Peyer's patch (tissue), 4 donors: ENCODE measurements at regions not wholly inside any gene's neighbourhood (a gene's known extent, or its start where the extent isn't known, plus 50 kb on each side); places are given as distances from the start of the nearest gene placed in this dataset.
A peak's percentile ranks its signal among the peaks of the same experiment; 100 is the strongest.

Source experiments
- DNase-seq, 3 donors: peaks; one replicate each; pipeline ENCODE4 v3.0.0-alpha.2; 2017 to 2019
- H3K27ac ChIP-seq, 4 donors: fragments of 200-600 bp; sonication (generic); one replicate each; pipeline ENCODE4 v1.5.1; 2016 to 2019
- H3K27me3 ChIP-seq, 2 donors: fragments of 200-600 bp; sonication (generic); one replicate each; pipeline ENCODE4 v1.5.1; 2019
- H3K36me3 ChIP-seq, 3 donors: fragments of 200-600 bp; sonication (generic); one replicate each; pipeline ENCODE4 v1.5.1; 2016 to 2019
- H3K4me1 ChIP-seq, 4 donors: fragments of 200-600 bp; sonication (generic); one replicate each; pipeline ENCODE4 v1.5.1; 2016 to 2019
- H3K4me3 ChIP-seq, 4 donors: fragments of 200-600 bp; sonication (generic); 1 replicate in 3 of 4; 2 replicates in 1 of 4; pipeline ENCODE4 v1.5.1; 2016 to 2019; ENCODE audit warnings: mild to moderate bottlenecking in 1 of 4
- H3K9me3 ChIP-seq, 4 donors: fragments of 200-600 bp; sonication (generic); one replicate each; pipeline ENCODE4 v1.5.1; 2016 to 2019; ENCODE audit warnings: mild to moderate bottlenecking in 1 of 4
- POLR2A ChIP-seq, 2 donors: fragments of 450-650 bp; IDR thresholded peaks; one replicate each; pipeline ENCODE4 v1.5.1; 2017; ENCODE audit warnings: antibody characterized with exemption in 2 of 2, mild to moderate bottlenecking in 2 of 2, moderate library complexity in 2 of 2
- TF ChIP-seq, protein P1 (sequence below), 6 experiments: fragments of 450-650 bp in 4 of 6; fragments of 200-600 bp in 2 of 6; sonication (generic) in 1 of 6; IDR thresholded peaks; one replicate each; pipeline ENCODE4 v1.5.1; 2017 to 2019; ENCODE audit warnings: antibody characterized with exemption in 6 of 6, mild to moderate bottlenecking in 3 of 6, moderate library complexity in 1 of 6

DNA sequence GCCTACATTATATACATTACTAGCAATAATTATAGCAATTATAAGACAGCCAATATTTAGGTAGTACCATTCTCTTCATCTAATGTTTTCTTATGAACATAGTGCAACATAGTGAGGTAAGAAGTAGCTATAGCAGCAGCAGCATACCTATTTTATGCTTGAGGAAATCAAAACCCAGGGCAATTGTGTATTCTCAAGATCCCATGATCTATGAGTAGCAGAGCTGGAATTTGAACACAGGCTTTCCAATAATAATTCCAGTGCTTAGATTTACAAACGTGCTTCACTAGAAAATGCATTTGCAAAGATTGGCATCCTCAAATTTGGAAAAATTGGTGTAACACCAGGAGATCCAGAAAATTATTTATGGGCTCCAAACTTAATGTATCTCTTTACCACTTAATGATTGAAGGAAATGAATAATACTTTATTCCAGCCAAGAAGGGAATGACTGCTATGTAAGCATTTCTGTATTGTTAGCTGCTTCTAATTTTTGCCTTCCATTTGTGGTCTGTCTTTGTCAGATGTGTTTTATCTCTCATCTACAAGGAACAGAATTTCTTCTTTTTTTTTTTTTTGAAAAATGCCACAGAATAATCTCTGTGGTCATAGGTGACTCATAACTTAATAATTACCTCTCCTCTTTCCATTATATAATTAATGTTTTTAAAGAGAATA lies 451.1 kb downstream of the ARAP2 start:
- Histone ChIP-seq H3K9me3 (no peaks in the 10 kb centered on the region), H3K27ac (no peak overlapping the region), H3K4me3 (no peak overlapping the region), H3K27me3 (no peaks in the 10 kb centered on the region), H3K4me1 (no peaks in the 10 kb centered on the region), H3K36me3 (no peaks in the 10 kb centered on the region)
- TF ChIP-seq POLR2A (IDR thresholded peaks at IDR 0.05) = no peak
- TF ChIP-seq, protein P1, sequence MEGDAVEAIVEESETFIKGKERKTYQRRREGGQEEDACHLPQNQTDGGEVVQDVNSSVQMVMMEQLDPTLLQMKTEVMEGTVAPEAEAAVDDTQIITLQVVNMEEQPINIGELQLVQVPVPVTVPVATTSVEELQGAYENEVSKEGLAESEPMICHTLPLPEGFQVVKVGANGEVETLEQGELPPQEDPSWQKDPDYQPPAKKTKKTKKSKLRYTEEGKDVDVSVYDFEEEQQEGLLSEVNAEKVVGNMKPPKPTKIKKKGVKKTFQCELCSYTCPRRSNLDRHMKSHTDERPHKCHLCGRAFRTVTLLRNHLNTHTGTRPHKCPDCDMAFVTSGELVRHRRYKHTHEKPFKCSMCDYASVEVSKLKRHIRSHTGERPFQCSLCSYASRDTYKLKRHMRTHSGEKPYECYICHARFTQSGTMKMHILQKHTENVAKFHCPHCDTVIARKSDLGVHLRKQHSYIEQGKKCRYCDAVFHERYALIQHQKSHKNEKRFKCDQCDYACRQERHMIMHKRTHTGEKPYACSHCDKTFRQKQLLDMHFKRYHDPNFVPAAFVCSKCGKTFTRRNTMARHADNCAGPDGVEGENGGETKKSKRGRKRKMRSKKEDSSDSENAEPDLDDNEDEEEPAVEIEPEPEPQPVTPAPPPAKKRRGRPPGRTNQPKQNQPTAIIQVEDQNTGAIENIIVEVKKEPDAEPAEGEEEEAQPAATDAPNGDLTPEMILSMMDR (IDR thresholded peaks at IDR 0.05) = no peak
- DNase-seq = no peak

DNA sequence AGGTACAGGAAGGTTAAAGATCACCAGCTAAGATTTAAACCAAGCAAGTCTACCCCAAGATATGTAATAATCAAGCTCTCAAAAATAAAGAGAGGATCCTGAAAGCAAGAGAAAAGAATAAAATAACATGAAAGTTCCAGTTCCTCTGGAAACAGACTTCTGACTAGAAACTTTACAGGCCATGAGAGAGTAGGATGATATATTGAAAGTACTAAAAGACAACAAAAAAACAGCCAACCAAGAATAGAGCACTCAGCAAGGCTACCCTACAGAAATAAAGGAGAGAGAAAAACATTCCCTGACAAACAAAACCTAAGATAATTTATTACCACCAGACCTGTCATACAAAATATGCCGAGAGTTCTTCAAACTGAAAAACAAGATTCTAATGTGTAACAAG lies 450.5 kb downstream of the ARAP2 start:
- H3K4me3 ChIP-seq = no peak overlapping the region
- no peak for DNase-seq
- TF ChIP-seq POLR2A (IDR thresholded peaks at IDR 0.05) = no peak
- TF ChIP-seq, protein P1 (IDR thresholded peaks at IDR 0.05) = no peak
- H3K4me1 ChIP-seq = no peaks in the 10 kb centered on the region
- H3K27me3 ChIP-seq = no peaks in the 10 kb centered on the region
- no peaks in the 10 kb centered on the region for H3K9me3 ChIP-seq
- H3K36me3 ChIP-seq = no peaks in the 10 kb centered on the region
- H3K27ac ChIP-seq = no peak overlapping the region

DNA sequence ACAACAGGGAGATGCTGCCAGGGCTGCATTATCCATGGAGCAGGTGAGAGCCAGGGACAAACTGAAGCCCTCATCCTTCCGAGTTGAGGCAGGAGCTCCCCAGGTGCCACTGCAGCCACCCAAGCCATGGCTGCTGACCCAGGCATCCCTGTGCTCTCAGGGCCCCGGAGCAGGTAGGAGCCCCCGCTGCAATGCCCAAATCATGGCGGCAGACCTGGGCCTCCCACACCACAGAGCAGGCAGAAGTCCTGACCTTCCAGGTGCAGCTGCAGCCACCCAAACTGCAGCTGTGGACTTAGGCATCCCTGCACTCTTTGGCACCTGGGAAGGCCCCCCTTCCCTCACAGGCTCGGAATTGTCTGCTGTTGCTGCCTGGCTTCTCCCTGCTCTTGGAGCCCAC lies 443.6 kb downstream of the ARAP2 start:
- H3K27me3 ChIP-seq = no peaks in the 10 kb centered on the region
- H3K4me3 ChIP-seq = no peak overlapping the region
- H3K4me1 ChIP-seq = no peaks in the 10 kb centered on the region
- H3K27ac ChIP-seq = no peak overlapping the region
- TF ChIP-seq, protein P1 (IDR thresholded peaks at IDR 0.05) = no peak
- no peak for TF ChIP-seq POLR2A (IDR thresholded peaks at IDR 0.05)
- no peaks in the 10 kb centered on the region for H3K36me3 ChIP-seq
- peak in 1 of 3 donors; percentile 29 for DNase-seq
- H3K9me3 ChIP-seq = no peaks in the 10 kb centered on the region

DNA sequence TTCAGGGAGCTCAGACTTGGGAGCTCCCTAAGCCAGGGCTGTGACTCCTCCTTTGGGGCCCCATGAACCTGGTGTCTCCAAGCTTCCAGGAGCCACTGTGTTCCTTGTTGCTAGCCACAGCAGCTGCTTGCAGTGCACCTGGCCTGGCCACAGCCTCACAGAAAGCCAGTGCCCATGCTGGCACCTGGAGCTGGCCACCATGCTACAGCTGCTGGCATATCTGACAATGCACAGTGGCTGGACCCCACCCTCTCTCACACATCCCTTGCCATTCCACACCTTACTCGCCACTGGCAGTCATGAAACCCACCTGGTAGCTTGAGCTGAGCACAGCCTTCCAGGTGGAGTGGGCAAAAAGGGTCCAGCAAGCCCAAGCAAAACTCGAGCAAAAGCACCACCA lies 441.7 kb downstream of the ARAP2 start:
- Histone ChIP-seq H3K36me3 (no peaks in the 10 kb centered on the region), H3K4me3 (no peak overlapping the region), H3K9me3 (no peaks in the 10 kb centered on the region), H3K27me3 (no peaks in the 10 kb centered on the region), H3K4me1 (no peaks in the 10 kb centered on the region), H3K27ac (no peak overlapping the region)
- TF ChIP-seq, protein P1 (IDR thresholded peaks at IDR 0.05) = no peak
- TF ChIP-seq POLR2A (IDR thresholded peaks at IDR 0.05) = no peak
- no peak for DNase-seq

DNA sequence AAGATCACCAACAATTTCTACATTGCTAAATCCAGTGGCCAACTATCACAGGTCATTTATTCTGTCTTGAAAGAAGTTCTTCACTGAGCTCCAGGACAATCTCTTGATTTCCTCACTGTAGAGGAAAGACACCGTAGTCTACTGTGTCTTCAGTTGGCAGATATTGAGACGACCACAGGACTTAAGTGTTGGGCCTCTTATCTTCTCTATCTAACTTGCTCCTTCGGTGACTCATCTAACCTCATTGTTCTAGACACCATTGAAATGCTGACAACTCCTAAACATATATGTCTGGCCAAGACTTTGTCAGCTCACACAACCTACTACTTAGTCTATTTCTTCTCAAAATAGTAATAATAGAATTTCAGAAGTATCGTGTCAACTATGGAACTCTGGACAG lies 425.8 kb downstream of the ARAP2 start:
- H3K27ac ChIP-seq = no peak overlapping the region
- H3K27me3 ChIP-seq = no peaks in the 10 kb centered on the region
- TF ChIP-seq, protein P1 (IDR thresholded peaks at IDR 0.05) = no peak
- no peak for TF ChIP-seq POLR2A (IDR thresholded peaks at IDR 0.05)
- no peaks in the 10 kb centered on the region for H3K4me1 ChIP-seq
- DNase-seq = no peak
- no peaks in the 10 kb centered on the region for H3K9me3 ChIP-seq
- H3K4me3 ChIP-seq = no peak overlapping the region
- no peaks in the 10 kb centered on the region for H3K36me3 ChIP-seq

DNA sequence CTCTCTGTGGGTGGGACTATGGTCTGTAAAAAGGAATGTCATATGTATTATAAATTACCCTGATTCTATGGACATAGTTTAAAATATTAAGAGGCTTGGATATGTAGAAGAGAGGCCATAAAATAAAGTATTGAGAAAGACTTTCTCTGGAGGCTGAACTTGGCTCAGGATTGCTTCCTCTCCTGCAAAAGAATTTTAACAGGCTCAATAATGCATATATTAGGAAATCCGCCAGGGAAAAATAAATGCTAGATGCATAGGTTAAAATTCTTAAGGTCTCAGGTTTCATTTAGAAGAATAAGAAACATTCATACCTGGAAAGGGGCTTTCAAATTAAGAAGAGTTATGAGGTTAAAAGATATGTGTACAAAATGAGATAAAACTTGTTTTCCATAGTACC lies 424.3 kb downstream of the ARAP2 start:
- Histone ChIP-seq H3K27me3 (no peaks in the 10 kb centered on the region), H3K36me3 (no peaks in the 10 kb centered on the region), H3K27ac (no peak overlapping the region), H3K4me3 (no peak overlapping the region), H3K4me1 (no peaks in the 10 kb centered on the region), H3K9me3 (no peaks in the 10 kb centered on the region)
- no peak for TF ChIP-seq POLR2A (IDR thresholded peaks at IDR 0.05)
- TF ChIP-seq, protein P1 (IDR thresholded peaks at IDR 0.05) = no peak
- DNase-seq = no peak
